SK-N-MC (cell line): ENCODE measurements at regions not wholly inside any gene's neighbourhood (a gene's known extent, or its start where the extent isn't known, plus 50 kb on each side); places are given as distances from the start of the nearest gene placed in this dataset.

ENCODE experiments used
- EZH2 ChIP-seq: fragments of 200-600 bp; sonication (generic); IDR thresholded peaks from one replicate; pipeline ENCODE4 v1.6.1; 2017; ENCODE audit warnings: antibody characterized with exemption
- FOXP2 ChIP-seq: optimal IDR thresholded peaks from 2 replicates; pipeline ENCODE3; 2011; ENCODE audit warnings: mild to moderate bottlenecking, moderate library complexity; ENCODE audit not compliant: insufficient read depth; ENCODE audit errors: extremely low read length, control extremely low read depth
- POLR2AphosphoS5 ChIP-seq: IDR thresholded peaks from 2 replicates; pipeline ENCODE4 v1.6.1; 2012; ENCODE audit warnings: mild to moderate bottlenecking, low read depth, low read length, borderline replicate concordance

GRCh38 chr2:134120733-134121630 lies 132.9 kb upstream of the MGAT5 start:
- TF ChIP-seq EZH2 (no peak), POLR2AphosphoS5 (no peak), FOXP2 (no peak)
